HL-60 (cell line): ENCODE measurements at regions not wholly inside any gene's neighbourhood (a gene's known extent, or its start where the extent isn't known, plus 50 kb on each side); places are given as distances from the start of the nearest gene placed in this dataset.

Experiments
- CTCF ChIP-seq: IDR thresholded peaks from one replicate; pipeline ENCODE4 v1.5.1; 2011; ENCODE audit warnings: low read length, control low read depth, inconsistent platforms; ENCODE audit not compliant: insufficient read depth
- POLR2AphosphoS5 ChIP-seq: IDR thresholded peaks from 2 replicates; pipeline ENCODE4 v1.6.1; 2012; ENCODE audit warnings: low read depth
- REST ChIP-seq: IDR thresholded peaks from 2 replicates; pipeline ENCODE4 v1.6.1; 2012; ENCODE audit warnings: low read depth; ENCODE audit not compliant: insufficient replicate concordance
- SPI1 ChIP-seq: IDR thresholded peaks from 2 replicates; pipeline ENCODE4 v1.6.1; 2012; ENCODE audit warnings: low read depth, mild to moderate bottlenecking, borderline replicate concordance

- TF ChIP-seq CTCF (no peak), SPI1 (no peak), POLR2AphosphoS5 (no peak), REST (no peak)
These were observed 517.8 kb upstream of the ANO5 start for GRCh38 chr11:21675049-21675616.
